Upper lobe of left lung (tissue), 6 donors: ENCODE measurements at regions not wholly inside any gene's neighbourhood (a gene's known extent, or its start where the extent isn't known, plus 50 kb on each side); places are given as distances from the start of the nearest gene placed in this dataset.

Experiments used
- ATAC-seq, 2 donors: fragments of 200-7000 bp; cut with Tn5 transposase; one replicate each; pipeline ENCODE4 v1.9.1; 2022; ENCODE audit warnings: mild to moderate bottlenecking in 2 of 2, moderate library complexity in 2 of 2; ENCODE audit not compliant: low FRiP score in 2 of 2
- DNase-seq, 2 donors: peaks; one replicate each; pipeline ENCODE4 v3.0.0-alpha.2; 2019 to 2020
- H3K27ac ChIP-seq, 4 donors: fragments of 200-600 bp; sonication (generic); one replicate each; pipeline ENCODE4 v1.5.1; 2016 to 2019
- H3K27me3 ChIP-seq, 4 donors: fragments of 200-600 bp; sonication (generic); one replicate each; pipeline ENCODE4 v1.5.1; 2017 to 2019
- H3K36me3 ChIP-seq, 4 donors: fragments of 200-600 bp; sonication (generic); one replicate each; pipeline ENCODE4 v1.5.1; 2016 to 2019
- H3K4me1 ChIP-seq, 4 donors: fragments of 200-600 bp; sonication (generic); one replicate each; pipeline ENCODE4 v1.5.1; 2018 to 2019
- H3K4me3 ChIP-seq, 4 donors: fragments of 200-600 bp; sonication (generic); one replicate each; pipeline ENCODE4 v1.5.1; 2017 to 2019; ENCODE audit warnings: mild to moderate bottlenecking in 2 of 4, moderate library complexity in 1 of 4
- H3K9me3 ChIP-seq, 4 donors: fragments of 200-600 bp; sonication (generic); one replicate each; pipeline ENCODE4 v1.5.1; 2018 to 2019
- EP300 ChIP-seq, 4 donors: sonication (generic); formaldehyde crosslinking; IDR thresholded peaks; one replicate each; pipeline ENCODE4 v1.5.1; 2017; ENCODE audit warnings: antibody characterized with exemption in 4 of 4, control low read depth in 2 of 4
- POLR2A ChIP-seq, 4 donors: fragments of 450-650 bp; IDR thresholded peaks; one replicate each; pipeline ENCODE4 v1.5.1; 2016 to 2017; ENCODE audit warnings: antibody characterized with exemption in 4 of 4, mild to moderate bottlenecking in 2 of 4
- POLR2AphosphoS5 ChIP-seq, 2 donors: sonication (generic); formaldehyde crosslinking; IDR thresholded peaks; one replicate each; pipeline ENCODE4 v1.5.1; 2017; ENCODE audit warnings: antibody characterized with exemption in 2 of 2
- WGBS, 2 donors: methylation state at CpG; one replicate each; pipeline ENCODE4 v1.1.5; 2017 to 2018; 5-methylcytosine and 5-hydroxymethylcytosine counted together
- TF ChIP-seq, protein P1 (sequence below), 6 experiments: fragments of 450-650 bp in 4 of 6; fragments of 200-600 bp in 2 of 6; sonication (generic) in 2 of 6; IDR thresholded peaks; one replicate each; pipeline ENCODE4 v1.5.1; 2016 to 2019; ENCODE audit warnings: antibody characterized with exemption in 6 of 6
- donor health status: DM: no; HTN: no; CAD: no; lungs with moderate emphysema.
- donor health status: DM: no; HTN: yes; CAD: no; lungs with severe emphysema.

DNA sequence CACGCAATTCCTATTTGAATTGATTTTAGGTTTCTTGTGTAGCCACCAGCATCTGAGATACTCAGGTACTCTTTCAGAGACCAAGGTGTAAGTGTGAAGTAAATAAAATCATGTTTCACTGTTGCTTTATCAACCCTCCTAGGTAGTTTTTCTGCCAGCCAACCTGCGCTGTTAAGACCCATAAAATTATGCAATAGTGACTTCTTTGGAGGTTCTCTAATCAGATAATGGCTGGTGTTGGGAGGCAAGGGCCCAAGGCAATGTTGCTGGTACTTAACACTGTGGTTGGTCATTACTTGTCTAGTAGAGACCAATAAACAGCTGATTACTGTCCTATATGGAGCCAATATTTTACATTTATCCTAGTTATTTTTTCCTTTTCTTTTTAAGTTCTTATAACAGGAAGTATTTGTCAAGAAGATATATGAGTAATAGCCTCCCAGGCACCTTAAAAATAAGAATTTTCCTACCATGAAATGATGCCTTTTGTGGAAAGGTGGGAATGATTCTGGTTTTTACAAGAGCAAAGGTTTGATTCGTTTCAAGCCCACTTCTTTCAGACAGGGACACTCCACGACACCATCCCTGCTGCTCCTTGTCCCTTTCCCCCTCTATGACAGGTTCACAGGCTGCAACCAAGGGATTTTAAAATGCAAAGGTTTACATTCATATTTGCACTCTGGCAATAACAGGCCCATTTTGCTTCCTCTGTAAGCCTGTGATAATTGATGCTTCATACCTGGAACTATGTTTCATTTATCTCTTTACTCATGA is 259.3 kb downstream of the MEIS1 start:
- Histone ChIP-seq H3K4me1 (no peaks in the 10 kb centered on the region), H3K27ac (peak overlapping the region in 3 of 4 donors; percentile 4 to 35 (median 24)), H3K9me3 (no peaks in the 10 kb centered on the region), H3K36me3 (no peaks in the 10 kb centered on the region), H3K4me3 (no peak overlapping the region), H3K27me3 (no peaks in the 10 kb centered on the region)
- ATAC-seq (no peak), DNase-seq (no peak)
- TF ChIP-seq POLR2A (IDR thresholded peaks at IDR 0.05) (no peak), POLR2AphosphoS5 (IDR thresholded peaks at IDR 0.05) (no peak), EP300 (IDR thresholded peaks at IDR 0.05) (no peak)
- TF ChIP-seq, protein P1, sequence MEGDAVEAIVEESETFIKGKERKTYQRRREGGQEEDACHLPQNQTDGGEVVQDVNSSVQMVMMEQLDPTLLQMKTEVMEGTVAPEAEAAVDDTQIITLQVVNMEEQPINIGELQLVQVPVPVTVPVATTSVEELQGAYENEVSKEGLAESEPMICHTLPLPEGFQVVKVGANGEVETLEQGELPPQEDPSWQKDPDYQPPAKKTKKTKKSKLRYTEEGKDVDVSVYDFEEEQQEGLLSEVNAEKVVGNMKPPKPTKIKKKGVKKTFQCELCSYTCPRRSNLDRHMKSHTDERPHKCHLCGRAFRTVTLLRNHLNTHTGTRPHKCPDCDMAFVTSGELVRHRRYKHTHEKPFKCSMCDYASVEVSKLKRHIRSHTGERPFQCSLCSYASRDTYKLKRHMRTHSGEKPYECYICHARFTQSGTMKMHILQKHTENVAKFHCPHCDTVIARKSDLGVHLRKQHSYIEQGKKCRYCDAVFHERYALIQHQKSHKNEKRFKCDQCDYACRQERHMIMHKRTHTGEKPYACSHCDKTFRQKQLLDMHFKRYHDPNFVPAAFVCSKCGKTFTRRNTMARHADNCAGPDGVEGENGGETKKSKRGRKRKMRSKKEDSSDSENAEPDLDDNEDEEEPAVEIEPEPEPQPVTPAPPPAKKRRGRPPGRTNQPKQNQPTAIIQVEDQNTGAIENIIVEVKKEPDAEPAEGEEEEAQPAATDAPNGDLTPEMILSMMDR (IDR thresholded peaks at IDR 0.05): no peak
- WGBS, 2 donors: 70 to 78% methylated on average over 4 of the region's 4 CpGs

- ATAC-seq (no peak), DNase-seq (no peak)
- Histone ChIP-seq H3K4me3 (no peak overlapping the region), H3K27ac (peak overlapping the region in 2 of 4 donors; percentile 16 to 24), H3K27me3 (no peaks in the 10 kb centered on the region), H3K36me3 (no peaks in the 10 kb centered on the region), H3K9me3 (no peaks in the 10 kb centered on the region), H3K4me1 (no peaks in the 10 kb centered on the region)
- 80 to 83% methylated on average over 4 of the region's 4 CpGs for WGBS, 2 donors
- TF ChIP-seq POLR2AphosphoS5 (IDR thresholded peaks at IDR 0.05) (no peak), EP300 (IDR thresholded peaks at IDR 0.05) (no peak), POLR2A (IDR thresholded peaks at IDR 0.05) (no peak)
- TF ChIP-seq, protein P1 (IDR thresholded peaks at IDR 0.05): no peak
Observed at GRCh38 chr2:66695226-66695735, 260.4 kb downstream of the MEIS1 start.

DNA sequence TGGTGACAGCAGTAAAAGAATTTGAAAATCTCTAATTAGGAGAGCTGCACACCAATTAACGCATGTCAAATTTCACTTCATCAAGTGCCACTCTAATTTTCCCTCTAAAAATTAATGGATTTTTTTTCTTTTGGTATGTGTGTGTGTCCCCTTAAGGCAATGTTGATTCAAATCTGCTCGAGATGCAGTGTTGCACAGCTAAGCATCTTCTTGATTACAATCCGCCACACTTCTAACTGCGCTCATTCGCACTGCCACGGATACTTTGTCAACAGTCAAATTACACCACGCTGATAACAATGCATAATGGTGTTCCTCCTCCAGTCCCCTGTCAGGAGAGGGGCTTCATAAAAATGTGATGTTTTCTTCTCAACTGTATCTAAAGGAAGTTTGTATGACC is 261.4 kb downstream of the MEIS1 start:
- Histone ChIP-seq H3K9me3 (no peaks in the 10 kb centered on the region), H3K36me3 (no peaks in the 10 kb centered on the region), H3K4me3 (no peak overlapping the region), H3K27ac (peak overlapping the region in 2 of 4 donors; percentile 28 to 43), H3K4me1 (no peaks in the 10 kb centered on the region), H3K27me3 (no peaks in the 10 kb centered on the region)
- 57 to 63% methylated on average over 7 of the region's 7 CpGs for WGBS, 2 donors
- TF ChIP-seq POLR2A (IDR thresholded peaks at IDR 0.05) (no peak), EP300 (IDR thresholded peaks at IDR 0.05) (no peak), POLR2AphosphoS5 (IDR thresholded peaks at IDR 0.05) (no peak)
- TF ChIP-seq, protein P1 (IDR thresholded peaks at IDR 0.05): no peak
- ATAC-seq (no peak), DNase-seq (no peak)

- ATAC-seq: no peak
Observed at GRCh38 chr2:66696886-66697285, 262.0 kb downstream of the MEIS1 start.

More at GRCh38 chr2:66696886-66697285, 262.0 kb downstream of the MEIS1 start:
- no peak overlapping the region for H3K4me3 ChIP-seq
- no peaks in the 10 kb centered on the region for H3K4me1 ChIP-seq
- no peaks in the 10 kb centered on the region for H3K27me3 ChIP-seq
- H3K36me3 ChIP-seq: no peaks in the 10 kb centered on the region
- H3K27ac ChIP-seq: peak overlapping the region in 1 of 4 donors; percentile 43
- TF ChIP-seq POLR2AphosphoS5 (IDR thresholded peaks at IDR 0.05) (no peak), POLR2A (IDR thresholded peaks at IDR 0.05) (no peak), EP300 (IDR thresholded peaks at IDR 0.05) (no peak)
- TF ChIP-seq, protein P1 (IDR thresholded peaks at IDR 0.05): no peak
- 48 to 71% methylated on average over 4 of the region's 4 CpGs for WGBS, 2 donors
- no peaks in the 10 kb centered on the region for H3K9me3 ChIP-seq
- DNase-seq: no peak
